ENCODE measurements at regions not wholly inside any gene's neighbourhood (a gene's known extent, or its start where the extent isn't known, plus 50 kb on each side); places are given as distances from the start of the nearest gene placed in this dataset.

- DNase-seq (ENCODE audit: low read depth) = no peak
These were observed 163.9 kb downstream of the HS3ST1 start for GRCh38 chr4:11264841-11265240.

- DNase-seq (ENCODE audit: low read depth) = no peak
These were observed 164.3 kb downstream of the HS3ST1 start for GRCh38 chr4:11264346-11264745.

- no peak for DNase-seq (ENCODE audit: low read depth)
These were observed 165.5 kb downstream of the HS3ST1 start for GRCh38 chr4:11263208-11263607.

- DNase-seq (ENCODE audit: low read depth) = no peak
These were observed 167.4 kb downstream of the HS3ST1 start for GRCh38 chr4:11261066-11261850.

- DNase-seq (ENCODE audit: low read depth) = no peak
These were observed 168.9 kb downstream of the HS3ST1 start for GRCh38 chr4:11259837-11260236.

- DNase-seq (ENCODE audit: low read depth) = no peak
These were observed 176.5 kb downstream of the HS3ST1 start for GRCh38 chr4:11252149-11252548.

GRCh38 chr4:11250510-11250909, 178.2 kb downstream of the HS3ST1 start:
- DNase-seq (ENCODE audit: low read depth) = no peak

GRCh38 chr4:11232015-11232414, 196.7 kb downstream of the HS3ST1 start:
- no peak for DNase-seq (ENCODE audit: low read depth)

GRCh38 chr4:11230866-11231265, 197.8 kb downstream of the HS3ST1 start:
- no peak for DNase-seq (ENCODE audit: low read depth)

GRCh38 chr4:11228530-11228929, 200.2 kb downstream of the HS3ST1 start:
- no peak for DNase-seq (ENCODE audit: low read depth)

- no peak for DNase-seq (ENCODE audit: low read depth)
These were observed 205.4 kb downstream of the HS3ST1 start for GRCh38 chr4:11223311-11223710.

GRCh38 chr4:11218692-11219091, 210.0 kb downstream of the HS3ST1 start:
- DNase-seq (ENCODE audit: low read depth) = no peak

- DNase-seq (ENCODE audit: low read depth) = no peak
These were observed 212.2 kb downstream of the HS3ST1 start for GRCh38 chr4:11216520-11216919.

GRCh38 chr4:11214281-11214680, 214.4 kb downstream of the HS3ST1 start:
- no peak for DNase-seq (ENCODE audit: low read depth)

GRCh38 chr4:11209826-11210225, 218.9 kb downstream of the HS3ST1 start:
- DNase-seq (ENCODE audit: low read depth) = no peak

- no peak for DNase-seq (ENCODE audit: low read depth)
These were observed 227.4 kb downstream of the HS3ST1 start for GRCh38 chr4:11201256-11201655.

GRCh38 chr4:11198516-11199305, 230.0 kb downstream of the HS3ST1 start:
- DNase-seq (ENCODE audit: low read depth) = no peak

GRCh38 chr4:11197631-11198341, 230.9 kb downstream of the HS3ST1 start:
- DNase-seq (ENCODE audit: low read depth) = no peak

- DNase-seq (ENCODE audit: low read depth) = no peak
These were observed 231.7 kb downstream of the HS3ST1 start for GRCh38 chr4:11196927-11197522.

GRCh38 chr4:11194431-11194830, 234.3 kb downstream of the HS3ST1 start:
- no peak for DNase-seq (ENCODE audit: low read depth)

GRCh38 chr4:11189756-11190155, 238.9 kb downstream of the HS3ST1 start:
- DNase-seq (ENCODE audit: low read depth) = no peak

GRCh38 chr4:11183356-11183740, 245.3 kb downstream of the HS3ST1 start:
- DNase-seq (ENCODE audit: low read depth) = no peak

Data from fibroblast of gingiva (primary cell).